ENCODE measurements at regions not wholly inside any gene's neighbourhood (a gene's known extent, or its start where the extent isn't known, plus 50 kb on each side); places are given as distances from the start of the nearest gene placed in this dataset.

GRCh38 chr2:167758292-167758691 is 489.1 kb downstream of the STK39 start:
- H3K4me1 ChIP-seq, result no peaks in the 10 kb centered on the region
- DNase-seq, result no peak
- no peak overlapping the region for H3K4me3 ChIP-seq
- H3K36me3 ChIP-seq, result no peaks in the 10 kb centered on the region
- no peak overlapping the region for H3K27ac ChIP-seq
- no peaks in the 10 kb centered on the region for H3K27me3 ChIP-seq
- no peaks in the 10 kb centered on the region for H3K9me3 ChIP-seq
- TF ChIP-seq POLR2A (IDR thresholded peaks at IDR 0.05) (no peak), CTCF (IDR thresholded peaks at IDR 0.05) (no peak)

GRCh38 chr2:167756446-167756845 is 490.9 kb downstream of the STK39 start:
- TF ChIP-seq POLR2A (IDR thresholded peaks at IDR 0.05) (no peak), CTCF (IDR thresholded peaks at IDR 0.05) (no peak)
- no peaks in the 10 kb centered on the region for H3K27me3 ChIP-seq
- DNase-seq, result no peak
- no peaks in the 10 kb centered on the region for H3K4me1 ChIP-seq
- no peak overlapping the region for H3K4me3 ChIP-seq
- no peak overlapping the region for H3K27ac ChIP-seq
- H3K9me3 ChIP-seq, result no peaks in the 10 kb centered on the region
- H3K36me3 ChIP-seq, result no peaks in the 10 kb centered on the region

GRCh38 chr2:167753142-167753541 is 494.3 kb downstream of the STK39 start:
- DNase-seq, result no peak
- TF ChIP-seq POLR2A (IDR thresholded peaks at IDR 0.05), result no peak
- TF ChIP-seq CTCF (IDR thresholded peaks at IDR 0.05), result no peak
- Histone ChIP-seq H3K4me1 (no peaks in the 10 kb centered on the region), H3K27me3 (no peaks in the 10 kb centered on the region), H3K27ac (no peak overlapping the region), H3K9me3 (no peaks in the 10 kb centered on the region), H3K36me3 (no peaks in the 10 kb centered on the region), H3K4me3 (no peak overlapping the region)

- Histone ChIP-seq H3K4me1 (no peaks in the 10 kb centered on the region), H3K4me3 (no peak overlapping the region), H3K27ac (no peak overlapping the region), H3K9me3 (no peaks in the 10 kb centered on the region), H3K36me3 (no peaks in the 10 kb centered on the region), H3K27me3 (no peaks in the 10 kb centered on the region)
- TF ChIP-seq POLR2A (IDR thresholded peaks at IDR 0.05), result no peak
- TF ChIP-seq CTCF (IDR thresholded peaks at IDR 0.05), result no peak
- DNase-seq, result no peak
These were observed 494.7 kb downstream of the STK39 start for GRCh38 chr2:167752734-167753133.

- Histone ChIP-seq H3K36me3 (no peaks in the 10 kb centered on the region), H3K27ac (no peak overlapping the region), H3K4me3 (no peak overlapping the region), H3K27me3 (no peaks in the 10 kb centered on the region), H3K9me3 (no peaks in the 10 kb centered on the region), H3K4me1 (no peaks in the 10 kb centered on the region)
- no peak for DNase-seq
- TF ChIP-seq CTCF (IDR thresholded peaks at IDR 0.05) (no peak), POLR2A (IDR thresholded peaks at IDR 0.05) (no peak)
These were observed 496.7 kb downstream of the STK39 start for GRCh38 chr2:167750675-167751074.

- TF ChIP-seq CTCF (IDR thresholded peaks at IDR 0.05), result no peak
- TF ChIP-seq POLR2A (IDR thresholded peaks at IDR 0.05), result no peak
- H3K36me3 ChIP-seq, result no peaks in the 10 kb centered on the region
- DNase-seq, result no peak
- H3K4me1 ChIP-seq, result no peaks in the 10 kb centered on the region
- no peaks in the 10 kb centered on the region for H3K27me3 ChIP-seq
- H3K9me3 ChIP-seq, result no peaks in the 10 kb centered on the region
- H3K4me3 ChIP-seq, result no peak overlapping the region
- H3K27ac ChIP-seq, result no peak overlapping the region
These were observed 497.7 kb downstream of the STK39 start for GRCh38 chr2:167749660-167750059.
